ENCODE measurements at regions not wholly inside any gene's neighbourhood (a gene's known extent, or its start where the extent isn't known, plus 50 kb on each side); places are given as distances from the start of the nearest gene placed in this dataset.

DNA sequence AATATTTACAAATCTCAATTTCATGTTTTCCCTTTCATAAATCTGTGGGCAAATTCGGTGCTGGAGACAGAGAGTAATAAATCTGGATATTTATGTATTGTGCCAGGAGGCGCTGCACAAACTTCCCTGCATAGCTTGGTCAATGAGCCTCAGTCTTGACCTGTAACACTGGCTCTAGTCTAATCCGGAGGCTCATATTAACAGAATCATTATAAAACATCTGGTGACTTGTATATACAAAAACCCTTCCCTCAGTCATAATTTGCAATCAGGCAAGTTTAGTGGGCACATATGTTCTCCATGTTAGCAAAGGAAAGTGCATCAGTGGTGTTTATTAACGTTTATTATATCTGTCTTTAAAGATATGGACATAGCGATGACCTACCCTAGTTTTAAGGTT lies 104.0 kb upstream of the BNC2 start:
- WGBS (ENCODE audit: extremely low coverage, insufficient read length, low lambda C conversion rate), result no CpG with 5 or more reads among the region's 5 CpGs
- Histone ChIP-seq H3K9me3 (ENCODE audit: control insufficient read depth, low read depth, low read length) (no peaks in the 10 kb centered on the region), H2BK5ac (ENCODE audit: insufficient read length, low read length) (no peak overlapping the region), H3K23ac (ENCODE audit: insufficient read length, low read depth, low read length) (no peak overlapping the region), H4K5ac (ENCODE audit: insufficient read length, low read depth, low read length) (no peak overlapping the region), H4K20me1 (ENCODE audit: control insufficient read depth, insufficient read depth, insufficient read length) (no peaks in the 10 kb centered on the region), H4K8ac (replicated peaks; ENCODE audit: insufficient read length, low read depth, low read length) (no peak overlapping the region), H3K4ac (ENCODE audit: low read depth, low read length) (no peak overlapping the region), H3K27me3 (ENCODE audit: insufficient read depth, low read length) (no peaks in the 10 kb centered on the region), H3K9ac (ENCODE audit: extremely low read depth, insufficient read length, low read length) (no peak overlapping the region), H2BK20ac (ENCODE audit: low read depth, low read length, poor library complexity, severe bottlenecking) (no peak overlapping the region), H3K79me2 (ENCODE audit: insufficient read depth, low read length) (no peaks in the 10 kb centered on the region), H2BK15ac (ENCODE audit: low read depth, low read length) (no peak overlapping the region), H3K56ac (ENCODE audit: insufficient read length, low read depth, low read length) (no peak overlapping the region), H3K18ac (ENCODE audit: insufficient read length, low read depth, low read length) (no peak overlapping the region), H2AFZ (ENCODE audit: low read length) (no peak overlapping the region), H3T11ph (ENCODE audit: low read length) (no peak overlapping the region), H4K91ac (ENCODE audit: insufficient read length, low read depth, low read length) (no peak overlapping the region), H3K23me2 (ENCODE audit: insufficient read length, low read depth, low read length, poor library complexity, severe bottlenecking) (no peaks in the 10 kb centered on the region), H2AK5ac (ENCODE audit: insufficient read length, low read length) (no peak overlapping the region), H3K4me2 (ENCODE audit: insufficient read depth, insufficient read length, low read length) (no peak overlapping the region), H3K27ac (ENCODE audit: insufficient read length, low read depth, low read length) (no peak overlapping the region), H3K14ac (ENCODE audit: insufficient read depth, low read length) (no peak overlapping the region), H3K79me1 (ENCODE audit: insufficient read depth, low read depth, low read length, poor library complexity, severe bottlenecking) (no peaks in the 10 kb centered on the region), H3K4me1 (ENCODE audit: insufficient read depth, low read length) (no peaks in the 10 kb centered on the region), H2BK12ac (ENCODE audit: insufficient read length, low read depth, low read length) (no peak overlapping the region), H2BK120ac (ENCODE audit: low read depth, low read length, poor library complexity, severe bottlenecking) (no peak overlapping the region)
- H3K4me3 Mint-ChIP-seq, result no peak overlapping the region
- H3K4me1 Mint-ChIP-seq, result no peaks in the 10 kb centered on the region
- no peak overlapping the region for H3K27ac Mint-ChIP-seq
- H3K27me3 Mint-ChIP-seq (ENCODE audit: low read depth), result peaks cover 2% of the 10 kb centered on the region; the same call in 1 of the 2 replicates
- DNase-seq, result no peak
- H3K9me3 Mint-ChIP-seq, result peaks cover 18 to 24% of the 10 kb centered on the region in 2 experiments
- H3K36me3 Mint-ChIP-seq (ENCODE audit: insufficient read depth in 1 of 3, low read depth in 3 of 3), result peaks cover 9 to 30% (median 11%) of the 10 kb centered on the region in 3 experiments; a peak in 6 of 7 replicates
- TF ChIP-seq, protein P1, sequence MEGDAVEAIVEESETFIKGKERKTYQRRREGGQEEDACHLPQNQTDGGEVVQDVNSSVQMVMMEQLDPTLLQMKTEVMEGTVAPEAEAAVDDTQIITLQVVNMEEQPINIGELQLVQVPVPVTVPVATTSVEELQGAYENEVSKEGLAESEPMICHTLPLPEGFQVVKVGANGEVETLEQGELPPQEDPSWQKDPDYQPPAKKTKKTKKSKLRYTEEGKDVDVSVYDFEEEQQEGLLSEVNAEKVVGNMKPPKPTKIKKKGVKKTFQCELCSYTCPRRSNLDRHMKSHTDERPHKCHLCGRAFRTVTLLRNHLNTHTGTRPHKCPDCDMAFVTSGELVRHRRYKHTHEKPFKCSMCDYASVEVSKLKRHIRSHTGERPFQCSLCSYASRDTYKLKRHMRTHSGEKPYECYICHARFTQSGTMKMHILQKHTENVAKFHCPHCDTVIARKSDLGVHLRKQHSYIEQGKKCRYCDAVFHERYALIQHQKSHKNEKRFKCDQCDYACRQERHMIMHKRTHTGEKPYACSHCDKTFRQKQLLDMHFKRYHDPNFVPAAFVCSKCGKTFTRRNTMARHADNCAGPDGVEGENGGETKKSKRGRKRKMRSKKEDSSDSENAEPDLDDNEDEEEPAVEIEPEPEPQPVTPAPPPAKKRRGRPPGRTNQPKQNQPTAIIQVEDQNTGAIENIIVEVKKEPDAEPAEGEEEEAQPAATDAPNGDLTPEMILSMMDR (conservative IDR thresholded peaks at IDR 0.05), result no peak
